ENCODE measurements at regions not wholly inside any gene's neighbourhood (a gene's known extent, or its start where the extent isn't known, plus 50 kb on each side); places are given as distances from the start of the nearest gene placed in this dataset.
"Not testable (repeated sequence)": the region's sequence is repeated elsewhere in the genome, so short reads cannot be mapped to it uniquely, and the experiment has no call there.

DNA sequence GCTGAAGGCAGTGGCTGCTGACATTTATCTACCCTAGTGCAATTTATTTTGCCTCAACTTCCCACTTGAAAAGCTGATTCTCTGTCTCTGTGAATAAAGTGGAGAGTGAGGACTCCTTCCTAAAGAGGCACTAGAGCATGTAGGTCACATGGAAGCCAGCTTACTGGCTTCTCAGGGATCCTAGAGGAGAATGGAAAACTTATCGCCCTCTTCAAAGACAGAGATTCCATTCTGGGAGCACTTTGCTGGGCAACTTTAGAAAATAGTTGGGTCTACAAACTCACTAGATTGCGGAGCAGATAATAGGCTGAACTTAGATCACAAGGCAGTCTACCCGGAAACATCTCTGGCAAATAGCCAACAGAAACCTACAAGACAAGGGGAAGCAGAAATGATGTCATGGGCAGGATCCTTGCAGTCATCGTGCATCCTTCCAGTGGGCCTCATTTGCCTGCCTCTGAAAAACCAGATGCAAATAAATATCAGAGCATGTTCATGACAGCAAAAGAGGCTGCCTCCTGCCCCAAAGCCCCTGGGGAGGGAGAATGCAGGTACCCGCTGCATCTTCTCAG is 104.8 kb upstream of the BARHL2 start:
- ATAC-seq, result no peak
- no peak for DNase-seq
- Histone ChIP-seq H3K27me3 (ENCODE audit: insufficient read depth in 3 of 3, low read length in 2 of 3) (peaks cover 0 to 2% (median 2%) of the 10 kb centered on the region in 3 donors), H3K36me3 (ENCODE audit: insufficient read depth in 1 of 2, low read depth in 1 of 2) (no peaks in the 10 kb centered on the region), H3K4me1 (no peaks in the 10 kb centered on the region), H3K4me3 (no peak overlapping the region), H3K27ac (no peak overlapping the region), H3K9me3 (no peaks in the 10 kb centered on the region)
- intact Hi-C loops (cut with DNase I), result no loop called here
- WGBS, 3 donors, result 78 to 86% (median 80%) methylated on average over 5 of the region's 5 CpGs
- TF ChIP-seq, protein P1, sequence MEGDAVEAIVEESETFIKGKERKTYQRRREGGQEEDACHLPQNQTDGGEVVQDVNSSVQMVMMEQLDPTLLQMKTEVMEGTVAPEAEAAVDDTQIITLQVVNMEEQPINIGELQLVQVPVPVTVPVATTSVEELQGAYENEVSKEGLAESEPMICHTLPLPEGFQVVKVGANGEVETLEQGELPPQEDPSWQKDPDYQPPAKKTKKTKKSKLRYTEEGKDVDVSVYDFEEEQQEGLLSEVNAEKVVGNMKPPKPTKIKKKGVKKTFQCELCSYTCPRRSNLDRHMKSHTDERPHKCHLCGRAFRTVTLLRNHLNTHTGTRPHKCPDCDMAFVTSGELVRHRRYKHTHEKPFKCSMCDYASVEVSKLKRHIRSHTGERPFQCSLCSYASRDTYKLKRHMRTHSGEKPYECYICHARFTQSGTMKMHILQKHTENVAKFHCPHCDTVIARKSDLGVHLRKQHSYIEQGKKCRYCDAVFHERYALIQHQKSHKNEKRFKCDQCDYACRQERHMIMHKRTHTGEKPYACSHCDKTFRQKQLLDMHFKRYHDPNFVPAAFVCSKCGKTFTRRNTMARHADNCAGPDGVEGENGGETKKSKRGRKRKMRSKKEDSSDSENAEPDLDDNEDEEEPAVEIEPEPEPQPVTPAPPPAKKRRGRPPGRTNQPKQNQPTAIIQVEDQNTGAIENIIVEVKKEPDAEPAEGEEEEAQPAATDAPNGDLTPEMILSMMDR (IDR thresholded peaks at IDR 0.05), result no peak

DNA sequence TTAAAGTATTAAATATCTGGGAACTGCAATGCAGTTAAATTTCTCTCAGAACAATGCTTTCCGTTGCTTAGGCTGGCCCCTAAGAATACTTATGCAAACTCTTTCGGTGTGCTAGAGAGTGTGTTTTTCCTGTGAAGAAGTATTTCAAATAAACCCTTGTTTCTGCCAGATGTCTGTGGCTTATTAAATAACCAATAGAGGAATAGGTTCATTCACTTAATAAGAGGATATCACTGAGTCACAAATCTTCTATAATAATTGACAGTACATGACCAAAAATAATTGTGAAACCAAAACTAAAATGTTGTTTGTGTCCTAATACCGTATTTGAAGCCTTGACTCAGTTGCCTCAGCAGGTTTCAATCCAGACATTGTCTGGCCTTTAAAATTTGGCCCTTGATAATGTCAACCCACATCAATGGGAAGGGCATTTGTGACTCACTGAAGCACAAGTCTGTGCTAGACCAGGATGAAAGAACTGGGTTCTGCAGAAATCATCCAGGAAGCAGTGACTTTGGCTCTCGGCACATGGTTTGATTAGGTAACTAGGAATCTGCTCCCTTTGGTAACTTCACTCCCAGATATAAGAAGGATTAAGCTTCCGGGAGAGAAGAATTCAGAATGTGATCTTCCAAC is 104.2 kb upstream of the BARHL2 start:
- intact Hi-C loops (cut with DNase I), result no loop called here
- no peak for ATAC-seq
- Histone ChIP-seq H3K4me3 (no peak overlapping the region), H3K4me1 (no peaks in the 10 kb centered on the region), H3K27me3 (ENCODE audit: insufficient read depth in 3 of 3, low read length in 2 of 3) (peaks cover 0 to 2% (median under 1%) of the 10 kb centered on the region in 3 donors), H3K9me3 (no peaks in the 10 kb centered on the region), H3K36me3 (ENCODE audit: insufficient read depth in 1 of 2, low read depth in 1 of 2) (no peaks in the 10 kb centered on the region), H3K27ac (no peak overlapping the region)
- TF ChIP-seq, protein P1 (IDR thresholded peaks at IDR 0.05), result no peak
- WGBS, 3 donors, result 72 to 82% (median 81%) methylated on average over 5 of the region's 5 CpGs
- DNase-seq, result no peak

DNA sequence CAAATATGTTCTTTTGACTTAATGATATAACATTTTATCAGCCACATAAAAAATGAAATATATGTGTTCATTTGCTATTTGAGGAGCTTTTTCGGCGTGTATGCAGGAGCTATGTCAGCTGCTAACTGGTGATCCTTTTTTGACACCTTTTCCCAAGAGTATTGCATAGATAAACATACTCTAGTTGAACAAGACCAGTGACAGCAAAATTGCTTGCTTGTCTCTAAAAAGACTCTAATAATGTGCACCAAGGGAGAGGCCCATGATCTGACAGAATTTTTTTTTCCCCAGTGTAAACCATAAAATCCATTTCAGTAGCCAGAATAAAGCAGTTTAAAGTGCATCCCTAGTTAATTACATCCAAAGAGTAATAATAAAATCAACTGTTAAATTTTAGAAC is 103.6 kb upstream of the BARHL2 start:
- Histone ChIP-seq H3K9me3 (no peaks in the 10 kb centered on the region), H3K4me3 (no peak overlapping the region), H3K27me3 (ENCODE audit: insufficient read depth in 3 of 3, low read length in 2 of 3) (peaks cover 0 to 2% (median 0%) of the 10 kb centered on the region in 3 donors), H3K4me1 (no peaks in the 10 kb centered on the region), H3K36me3 (ENCODE audit: insufficient read depth in 1 of 2, low read depth in 1 of 2) (no peaks in the 10 kb centered on the region), H3K27ac (no peak overlapping the region)
- DNase-seq (no peak), ATAC-seq (no peak)
- intact Hi-C loops (cut with DNase I), result no loop called here
- TF ChIP-seq, protein P1 (IDR thresholded peaks at IDR 0.05), result no peak
- WGBS, 3 donors, result 74 to 91% (median 79%) methylated on average over 2 of the region's 2 CpGs

DNA sequence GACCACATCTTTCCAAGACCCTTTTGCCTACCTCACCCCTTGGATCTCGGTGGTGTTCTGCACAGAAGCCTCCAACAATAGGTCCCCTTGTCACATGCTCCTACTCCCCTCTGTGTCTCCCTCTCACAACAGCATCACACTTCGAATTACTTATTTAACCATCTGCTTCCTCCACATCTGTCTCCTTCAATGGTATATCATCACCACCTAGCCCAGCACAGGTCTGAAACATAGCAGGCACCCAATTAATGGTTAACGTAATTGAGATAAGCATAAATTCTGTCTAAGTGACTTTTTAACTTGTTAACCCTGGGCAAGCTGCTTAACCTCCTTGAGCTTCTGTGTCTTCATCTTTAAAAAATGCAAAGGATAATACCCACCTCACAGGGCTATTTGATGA is 100.3 kb upstream of the BARHL2 start:
- TF ChIP-seq, protein P1 (IDR thresholded peaks at IDR 0.05), result no peak
- H3K9me3 ChIP-seq, result no peaks in the 10 kb centered on the region
- ATAC-seq (no peak), DNase-seq (no peak)
- no peaks in the 10 kb centered on the region for H3K4me1 ChIP-seq
- H3K27ac ChIP-seq, result no peak overlapping the region
- intact Hi-C loops (cut with DNase I), result no loop called here
- H3K4me3 ChIP-seq, result no peak overlapping the region
- WGBS, 3 donors, result 53 to 73% (median 54%) methylated on average over 3 of the region's 3 CpGs
- no peaks in the 10 kb centered on the region for H3K36me3 ChIP-seq (ENCODE audit: insufficient read depth in 1 of 2, low read depth in 1 of 2)
- no peaks in the 10 kb centered on the region for H3K27me3 ChIP-seq (ENCODE audit: insufficient read depth in 3 of 3, low read length in 2 of 3)

DNA sequence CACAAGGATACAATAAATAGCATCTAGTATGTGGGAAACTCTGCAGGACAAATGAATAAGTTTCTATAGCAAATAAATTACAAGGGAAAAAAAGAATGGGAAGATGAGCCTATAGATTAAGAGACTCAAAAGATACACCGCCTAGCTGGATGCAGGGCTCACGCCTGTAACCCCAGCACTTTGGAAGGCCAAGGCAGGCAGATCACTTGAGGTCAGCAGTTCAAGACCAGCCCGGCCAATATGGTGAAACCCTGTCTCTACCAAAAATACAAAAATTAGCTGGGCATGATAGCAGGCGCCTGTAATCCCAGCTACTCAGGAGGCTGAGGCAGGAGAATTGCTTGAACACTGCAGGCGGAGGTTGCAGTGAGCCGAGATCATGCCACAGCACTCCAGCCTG is 95.1 kb upstream of the BARHL2 start:
- H3K4me3 ChIP-seq; DNase-seq; intact Hi-C loops (cut with DNase I); H3K27ac ChIP-seq; ATAC-seq; H3K36me3 ChIP-seq (ENCODE audit: insufficient read depth in 1 of 2, low read depth in 1 of 2); H3K27me3 ChIP-seq (ENCODE audit: insufficient read depth in 3 of 3, low read length in 2 of 3); H3K9me3 ChIP-seq; H3K4me1 ChIP-seq: not testable (repeated sequence)
- WGBS, 3 donors, result 73 to 90% (median 78%) methylated on average over 6 of the region's 6 CpGs

DNA sequence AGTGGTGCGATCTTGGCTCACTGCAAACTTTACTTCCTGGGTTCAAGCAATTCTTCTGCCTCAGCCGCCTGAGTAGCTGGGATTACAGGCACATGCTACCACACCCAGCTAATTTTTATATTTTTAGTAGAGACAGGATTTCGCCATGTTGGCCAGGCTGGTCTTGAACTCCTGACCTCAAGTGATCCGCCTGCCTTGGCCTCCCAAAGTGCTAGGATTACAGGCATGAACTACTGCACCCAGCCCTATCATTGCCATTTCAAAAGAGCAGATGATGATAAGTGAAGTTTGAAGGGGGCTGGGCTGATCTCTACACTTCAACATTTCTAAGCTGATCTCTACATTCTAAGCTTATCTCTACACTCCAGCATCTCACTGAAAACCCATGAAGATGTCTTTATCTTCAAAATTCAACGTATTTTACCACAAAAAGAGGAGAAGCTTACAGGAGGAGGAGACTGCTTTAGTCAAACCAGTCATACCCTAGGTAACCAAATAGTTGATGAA is 94.4 kb upstream of the BARHL2 start:
- DNase-seq; H3K27ac ChIP-seq; intact Hi-C loops (cut with DNase I); H3K9me3 ChIP-seq; H3K36me3 ChIP-seq (ENCODE audit: insufficient read depth in 1 of 2, low read depth in 1 of 2); H3K4me1 ChIP-seq; ATAC-seq; H3K4me3 ChIP-seq; H3K27me3 ChIP-seq (ENCODE audit: insufficient read depth in 3 of 3, low read length in 2 of 3): not testable (repeated sequence)
- 63 to 83% (median 66%) methylated on average over 5 of the region's 5 CpGs for WGBS, 3 donors
